Brain pericyte (primary cell): ENCODE measurements at regions not wholly inside any gene's neighbourhood (a gene's known extent, or its start where the extent isn't known, plus 50 kb on each side); places are given as distances from the start of the nearest gene placed in this dataset.
"Not testable (repeated sequence)": the region's sequence is repeated elsewhere in the genome, so short reads cannot be mapped to it uniquely, and the experiment has no call there.

ENCODE experiments used
- DNase-seq: peaks from one replicate; pipeline ENCODE4 v3.0.0-alpha.2; 2012; ENCODE audit warnings: low read depth, low spot score

GRCh38 chr1:30361890-30362602 lies 361.3 kb downstream of the MATN1 start:
- DNase-seq: not testable (repeated sequence)

GRCh38 chr1:30360753-30361152 lies 362.6 kb downstream of the MATN1 start:
- no peak for DNase-seq

GRCh38 chr1:30360281-30360680 lies 363.1 kb downstream of the MATN1 start:
- no peak for DNase-seq

GRCh38 chr1:30359539-30360220 lies 363.7 kb downstream of the MATN1 start:
- no peak for DNase-seq

GRCh38 chr1:30358500-30358899 lies 364.9 kb downstream of the MATN1 start:
- DNase-seq: no peak

GRCh38 chr1:30356839-30357238 lies 366.5 kb downstream of the MATN1 start:
- DNase-seq: no peak

- no peak for DNase-seq
Observed at GRCh38 chr1:30354410-30354809, 369.0 kb downstream of the MATN1 start.

GRCh38 chr1:30353637-30354036 lies 369.7 kb downstream of the MATN1 start:
- no peak for DNase-seq

GRCh38 chr1:30348147-30348546 lies 375.2 kb downstream of the MATN1 start:
- DNase-seq: no peak

- no peak for DNase-seq
Observed at GRCh38 chr1:30345491-30346130, 377.8 kb downstream of the MATN1 start.

GRCh38 chr1:30343562-30343961 lies 379.8 kb downstream of the MATN1 start:
- DNase-seq: no peak

- DNase-seq: no peak
Observed at GRCh38 chr1:30342535-30343141, 380.7 kb downstream of the MATN1 start.

GRCh38 chr1:30340934-30341333 lies 382.5 kb downstream of the MATN1 start:
- DNase-seq: no peak

GRCh38 chr1:30339866-30340265 lies 383.5 kb downstream of the MATN1 start:
- DNase-seq: no peak

GRCh38 chr1:30338765-30339164 lies 384.6 kb downstream of the MATN1 start:
- DNase-seq: no peak

- no peak for DNase-seq
Observed at GRCh38 chr1:30337324-30337620, 386.1 kb downstream of the MATN1 start.

GRCh38 chr1:30336550-30337323 lies 386.6 kb downstream of the MATN1 start:
- no peak for DNase-seq

- DNase-seq: no peak
Observed at GRCh38 chr1:30335997-30336390, 387.4 kb downstream of the MATN1 start.

GRCh38 chr1:30335389-30335996 lies 387.9 kb downstream of the MATN1 start:
- DNase-seq: no peak

GRCh38 chr1:30334767-30335166 lies 388.6 kb downstream of the MATN1 start:
- no peak for DNase-seq
